Ovary (tissue), 3 donors: ENCODE measurements at regions not wholly inside any gene's neighbourhood (a gene's known extent, or its start where the extent isn't known, plus 50 kb on each side); places are given as distances from the start of the nearest gene placed in this dataset.

Experiments
- EP300 ChIP-seq: sonication (generic); formaldehyde crosslinking; IDR thresholded peaks from one replicate; pipeline ENCODE4 v1.6.1; 2017; ENCODE audit warnings: antibody characterized with exemption
- POLR2A ChIP-seq: fragments of 450-650 bp; IDR thresholded peaks from one replicate; pipeline ENCODE4 v1.6.1; 2017; ENCODE audit warnings: antibody characterized with exemption, mild to moderate bottlenecking, moderate library complexity
- TF ChIP-seq, protein P1 (sequence below), 3 donors: fragments of 450-650 bp in 2 of 3; fragments of 200-600 bp in 1 of 3; IDR thresholded peaks; one replicate each; pipeline versions ENCODE4 v1.5.1 to v1.8.0; 2016 to 2022; ENCODE audit warnings: antibody characterized with exemption in 3 of 3, mild to moderate bottlenecking in 1 of 3
- donor health status: DM: no; HTN: no; CAD: no.

GRCh38 chr5:164187785-164188184 lies 682.4 kb downstream of the MAT2B start:
- TF ChIP-seq, protein P1, sequence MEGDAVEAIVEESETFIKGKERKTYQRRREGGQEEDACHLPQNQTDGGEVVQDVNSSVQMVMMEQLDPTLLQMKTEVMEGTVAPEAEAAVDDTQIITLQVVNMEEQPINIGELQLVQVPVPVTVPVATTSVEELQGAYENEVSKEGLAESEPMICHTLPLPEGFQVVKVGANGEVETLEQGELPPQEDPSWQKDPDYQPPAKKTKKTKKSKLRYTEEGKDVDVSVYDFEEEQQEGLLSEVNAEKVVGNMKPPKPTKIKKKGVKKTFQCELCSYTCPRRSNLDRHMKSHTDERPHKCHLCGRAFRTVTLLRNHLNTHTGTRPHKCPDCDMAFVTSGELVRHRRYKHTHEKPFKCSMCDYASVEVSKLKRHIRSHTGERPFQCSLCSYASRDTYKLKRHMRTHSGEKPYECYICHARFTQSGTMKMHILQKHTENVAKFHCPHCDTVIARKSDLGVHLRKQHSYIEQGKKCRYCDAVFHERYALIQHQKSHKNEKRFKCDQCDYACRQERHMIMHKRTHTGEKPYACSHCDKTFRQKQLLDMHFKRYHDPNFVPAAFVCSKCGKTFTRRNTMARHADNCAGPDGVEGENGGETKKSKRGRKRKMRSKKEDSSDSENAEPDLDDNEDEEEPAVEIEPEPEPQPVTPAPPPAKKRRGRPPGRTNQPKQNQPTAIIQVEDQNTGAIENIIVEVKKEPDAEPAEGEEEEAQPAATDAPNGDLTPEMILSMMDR (IDR thresholded peaks at IDR 0.05): no peak
- TF ChIP-seq POLR2A (no peak), EP300 (no peak)
